WTC11 (cell line): ENCODE measurements at regions not wholly inside any gene's neighbourhood (a gene's known extent, or its start where the extent isn't known, plus 50 kb on each side); places are given as distances from the start of the nearest gene placed in this dataset.

ENCODE experiments used
- ETV6 ChIP-seq: sonication (generic); formaldehyde crosslinking; IDR thresholded peaks from 2 replicates; pipeline ENCODE4 v1.8.1; 2022; ENCODE audit warnings: mild to moderate bottlenecking, missing genetic modification reagents
- NFYB ChIP-seq: sonication (generic); formaldehyde crosslinking; conservative IDR thresholded peaks from 2 replicates; pipeline ENCODE4 v1.8.0; 2022; ENCODE audit warnings: low read depth, missing genetic modification reagents
- NR1H2 ChIP-seq: sonication (generic); formaldehyde crosslinking; IDR thresholded peaks from 2 replicates; pipeline ENCODE4 v1.9.0; 2021; ENCODE audit warnings: mild to moderate bottlenecking, moderate library complexity, missing genetic modification reagents
- SOX15 ChIP-seq: fragments of 250-450 bp; sonication (Bioruptor Pico); IDR thresholded peaks from 2 replicates; pipeline ENCODE4 v1.9.0; 2021; ENCODE audit warnings: mild to moderate bottlenecking
- SP1 ChIP-seq: sonication (generic); formaldehyde crosslinking; conservative IDR thresholded peaks from 2 replicates; pipeline ENCODE4 v1.8.1; 2022; ENCODE audit warnings: missing genetic modification reagents
- ZBTB21 ChIP-seq: sonication (generic); formaldehyde crosslinking; IDR thresholded peaks from 2 replicates; pipeline ENCODE4 v1.8.1; 2023; ENCODE audit warnings: mild to moderate bottlenecking, missing genetic modification reagents, borderline replicate concordance
- TF ChIP-seq, protein P1 (sequence below): fragments of 200-600 bp; IDR thresholded peaks from 2 replicates; pipeline ENCODE4 v1.8.0; 2022; ENCODE audit warnings: antibody characterized with exemption
- TF ChIP-seq, protein P2 (sequence below): sonication (generic); formaldehyde crosslinking; IDR thresholded peaks from 2 replicates; pipeline ENCODE4 v1.8.1; 2023; ENCODE audit warnings: mild to moderate bottlenecking, missing genetic modification reagents
- TF ChIP-seq, protein P3 (sequence below): sonication (generic); formaldehyde crosslinking; IDR thresholded peaks from 2 replicates; pipeline ENCODE4 v1.8.1; 2023; ENCODE audit warnings: mild to moderate bottlenecking, missing genetic modification reagents, moderate library complexity
- TF ChIP-seq, protein P4 (sequence below): sonication (generic); formaldehyde crosslinking; IDR thresholded peaks from 2 replicates; pipeline ENCODE4 v1.8.0; 2022; ENCODE audit warnings: mild to moderate bottlenecking, missing genetic modification reagents
- TF ChIP-seq, protein P5 (sequence below): sonication (generic); formaldehyde crosslinking; IDR thresholded peaks from 2 replicates; pipeline ENCODE4 v1.8.0; 2022; ENCODE audit warnings: mild to moderate bottlenecking, missing genetic modification reagents
- TF ChIP-seq, protein P6 (sequence below): fragments of 250-450 bp; sonication (Bioruptor Pico); IDR thresholded peaks from 2 replicates; pipeline ENCODE4 v2.1.2; 2022; ENCODE audit warnings: mild to moderate bottlenecking, moderate library complexity

DNA sequence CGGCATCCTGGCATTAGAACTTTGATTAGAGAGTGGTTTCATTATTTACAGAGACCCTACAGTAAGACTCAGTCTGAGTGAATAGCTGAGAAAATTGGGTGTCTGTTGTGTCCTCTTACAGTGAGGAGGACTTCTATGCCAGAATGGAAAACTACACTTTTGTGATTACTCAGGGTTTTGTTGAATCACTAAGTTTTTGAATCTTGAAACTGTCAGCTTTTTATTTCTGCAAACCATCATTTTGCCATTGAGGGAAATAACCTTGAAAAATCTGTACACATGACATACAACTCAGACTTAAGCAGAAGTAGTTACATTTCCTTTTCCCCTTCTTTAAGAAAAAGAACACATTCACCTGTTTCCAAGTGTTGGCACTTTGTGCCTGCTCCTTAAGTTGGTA, 117.6 kb upstream of the RASGEF1B start:
- TF ChIP-seq, protein P1, sequence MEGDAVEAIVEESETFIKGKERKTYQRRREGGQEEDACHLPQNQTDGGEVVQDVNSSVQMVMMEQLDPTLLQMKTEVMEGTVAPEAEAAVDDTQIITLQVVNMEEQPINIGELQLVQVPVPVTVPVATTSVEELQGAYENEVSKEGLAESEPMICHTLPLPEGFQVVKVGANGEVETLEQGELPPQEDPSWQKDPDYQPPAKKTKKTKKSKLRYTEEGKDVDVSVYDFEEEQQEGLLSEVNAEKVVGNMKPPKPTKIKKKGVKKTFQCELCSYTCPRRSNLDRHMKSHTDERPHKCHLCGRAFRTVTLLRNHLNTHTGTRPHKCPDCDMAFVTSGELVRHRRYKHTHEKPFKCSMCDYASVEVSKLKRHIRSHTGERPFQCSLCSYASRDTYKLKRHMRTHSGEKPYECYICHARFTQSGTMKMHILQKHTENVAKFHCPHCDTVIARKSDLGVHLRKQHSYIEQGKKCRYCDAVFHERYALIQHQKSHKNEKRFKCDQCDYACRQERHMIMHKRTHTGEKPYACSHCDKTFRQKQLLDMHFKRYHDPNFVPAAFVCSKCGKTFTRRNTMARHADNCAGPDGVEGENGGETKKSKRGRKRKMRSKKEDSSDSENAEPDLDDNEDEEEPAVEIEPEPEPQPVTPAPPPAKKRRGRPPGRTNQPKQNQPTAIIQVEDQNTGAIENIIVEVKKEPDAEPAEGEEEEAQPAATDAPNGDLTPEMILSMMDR: no peak
- TF ChIP-seq SP1 (CRISPR knock-in tag): no peak
- TF ChIP-seq, protein P2, sequence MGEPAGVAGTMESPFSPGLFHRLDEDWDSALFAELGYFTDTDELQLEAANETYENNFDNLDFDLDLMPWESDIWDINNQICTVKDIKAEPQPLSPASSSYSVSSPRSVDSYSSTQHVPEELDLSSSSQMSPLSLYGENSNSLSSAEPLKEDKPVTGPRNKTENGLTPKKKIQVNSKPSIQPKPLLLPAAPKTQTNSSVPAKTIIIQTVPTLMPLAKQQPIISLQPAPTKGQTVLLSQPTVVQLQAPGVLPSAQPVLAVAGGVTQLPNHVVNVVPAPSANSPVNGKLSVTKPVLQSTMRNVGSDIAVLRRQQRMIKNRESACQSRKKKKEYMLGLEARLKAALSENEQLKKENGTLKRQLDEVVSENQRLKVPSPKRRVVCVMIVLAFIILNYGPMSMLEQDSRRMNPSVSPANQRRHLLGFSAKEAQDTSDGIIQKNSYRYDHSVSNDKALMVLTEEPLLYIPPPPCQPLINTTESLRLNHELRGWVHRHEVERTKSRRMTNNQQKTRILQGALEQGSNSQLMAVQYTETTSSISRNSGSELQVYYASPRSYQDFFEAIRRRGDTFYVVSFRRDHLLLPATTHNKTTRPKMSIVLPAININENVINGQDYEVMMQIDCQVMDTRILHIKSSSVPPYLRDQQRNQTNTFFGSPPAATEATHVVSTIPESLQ (CRISPR knock-in tag): no peak
- TF ChIP-seq, protein P3, sequence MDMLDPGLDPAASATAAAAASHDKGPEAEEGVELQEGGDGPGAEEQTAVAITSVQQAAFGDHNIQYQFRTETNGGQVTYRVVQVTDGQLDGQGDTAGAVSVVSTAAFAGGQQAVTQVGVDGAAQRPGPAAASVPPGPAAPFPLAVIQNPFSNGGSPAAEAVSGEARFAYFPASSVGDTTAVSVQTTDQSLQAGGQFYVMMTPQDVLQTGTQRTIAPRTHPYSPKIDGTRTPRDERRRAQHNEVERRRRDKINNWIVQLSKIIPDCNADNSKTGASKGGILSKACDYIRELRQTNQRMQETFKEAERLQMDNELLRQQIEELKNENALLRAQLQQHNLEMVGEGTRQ (CRISPR knock-in tag): no peak
- no peak for TF ChIP-seq SOX15 (CRISPR knock-in tag)
- TF ChIP-seq NFYB: no peak
- TF ChIP-seq ZBTB21 (CRISPR knock-in tag): no peak
- TF ChIP-seq, protein P4, sequence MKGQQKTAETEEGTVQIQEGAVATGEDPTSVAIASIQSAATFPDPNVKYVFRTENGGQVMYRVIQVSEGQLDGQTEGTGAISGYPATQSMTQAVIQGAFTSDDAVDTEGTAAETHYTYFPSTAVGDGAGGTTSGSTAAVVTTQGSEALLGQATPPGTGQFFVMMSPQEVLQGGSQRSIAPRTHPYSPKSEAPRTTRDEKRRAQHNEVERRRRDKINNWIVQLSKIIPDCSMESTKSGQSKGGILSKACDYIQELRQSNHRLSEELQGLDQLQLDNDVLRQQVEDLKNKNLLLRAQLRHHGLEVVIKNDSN (CRISPR knock-in tag): no peak
- TF ChIP-seq, protein P5, sequence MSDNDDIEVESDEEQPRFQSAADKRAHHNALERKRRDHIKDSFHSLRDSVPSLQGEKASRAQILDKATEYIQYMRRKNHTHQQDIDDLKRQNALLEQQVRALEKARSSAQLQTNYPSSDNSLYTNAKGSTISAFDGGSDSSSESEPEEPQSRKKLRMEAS (CRISPR knock-in tag): no peak
- TF ChIP-seq, protein P6, sequence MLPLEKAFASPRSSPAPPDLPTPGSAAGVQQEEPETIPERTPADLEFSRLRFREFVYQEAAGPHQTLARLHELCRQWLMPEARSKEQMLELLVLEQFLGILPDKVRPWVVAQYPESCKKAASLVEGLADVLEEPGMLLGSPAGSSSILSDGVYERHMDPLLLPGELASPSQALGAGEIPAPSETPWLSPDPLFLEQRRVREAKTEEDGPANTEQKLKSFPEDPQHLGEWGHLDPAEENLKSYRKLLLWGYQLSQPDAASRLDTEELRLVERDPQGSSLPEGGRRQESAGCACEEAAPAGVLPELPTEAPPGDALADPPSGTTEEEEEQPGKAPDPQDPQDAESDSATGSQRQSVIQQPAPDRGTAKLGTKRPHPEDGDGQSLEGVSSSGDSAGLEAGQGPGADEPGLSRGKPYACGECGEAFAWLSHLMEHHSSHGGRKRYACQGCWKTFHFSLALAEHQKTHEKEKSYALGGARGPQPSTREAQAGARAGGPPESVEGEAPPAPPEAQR (CRISPR knock-in tag): no peak
- TF ChIP-seq NR1H2 (CRISPR knock-in tag): no peak
- TF ChIP-seq ETV6 (CRISPR knock-in tag): no peak
